Endothelial cell of umbilical vein (primary cell): ENCODE measurements at regions not wholly inside any gene's neighbourhood (a gene's known extent, or its start where the extent isn't known, plus 50 kb on each side); places are given as distances from the start of the nearest gene placed in this dataset.

Experiments used
- BruUV-seq: library from RNA; stranded (reverse); fragments of 400-500 nt; replicated peaks from 2 replicates; lab custom pipeline; 2021; lab: Mats Ljungman, UMichigan
- CTCF ChIA-PET: fragments of 300-600, 350-600 bp; sonication (Branson Sonifier 250); formaldehyde crosslinking; loops from one replicate; lab custom pipeline; 2021; ENCODE audit warnings: antibody characterized with exemption, inconsistent platforms; lab: Charles Lee
- POLR2A ChIA-PET: fragments of 300-600, 350-600 bp; sonication (Branson Sonifier 250); formaldehyde crosslinking; loops from one replicate; lab custom pipeline; 2021; ENCODE audit warnings: antibody characterized with exemption, inconsistent platforms; lab: Charles Lee
- DNase-seq: peaks from one replicate; pipeline ENCODE4 v3.0.0-alpha.2; 2011; ENCODE audit warnings: low read depth, low spot score
- FAIRE-seq: peaks from 2 replicates; lab custom pipeline; 2011; peaks lifted over from hg19 to GRCh38; lab: Jason Lieb, UNC
- H2AFZ ChIP-seq: 2 replicates; pipeline ENCODE4 v1.6.0; 2012; ENCODE audit warnings: low read depth, low read length, control low read depth, inconsistent platforms
- H3K27ac ChIP-seq: 2 replicates; pipeline ENCODE4 v1.5.1; 2011; ENCODE audit warnings: low read depth, mild to moderate bottlenecking, control low read depth, low read length, moderate library complexity; ENCODE audit not compliant: insufficient read depth
- H3K27me3 ChIP-seq, 2 experiments: 2 replicates each; pipeline versions ENCODE4 v1.6.0 to v1.6.1; 2011; ENCODE audit warnings: low read length in 2 of 2, mixed read lengths in 1 of 2; ENCODE audit not compliant: control insufficient read depth in 2 of 2, insufficient read depth in 2 of 2
- H3K36me3 ChIP-seq, 2 experiments: 2 replicates in 1 of 2; 3 replicates in 1 of 2; pipeline ENCODE4 v1.5.1; 2011; ENCODE audit warnings: low read length in 2 of 2, mild to moderate bottlenecking in 1 of 2, moderate library complexity in 1 of 2; ENCODE audit not compliant: control insufficient read depth in 2 of 2, insufficient read depth in 2 of 2; ENCODE audit errors: extremely low read depth in 1 of 2
- H3K4me1 ChIP-seq: 3 replicates; pipeline ENCODE4 v1.5.1; 2011; ENCODE audit warnings: mild to moderate bottlenecking, low read length; ENCODE audit not compliant: control insufficient read depth, insufficient read depth; ENCODE audit errors: extremely low read depth
- H3K4me2 ChIP-seq: 2 replicates; pipeline ENCODE4 v1.6.1; 2011; ENCODE audit warnings: low read length, control low read depth, mixed read lengths; ENCODE audit not compliant: insufficient read depth
- H3K4me3 ChIP-seq, 3 experiments: fragments of 200-600 bp in 1 of 3; sonication (generic), shearing (Covaris generic) in 1 of 3; replicated peaks in 1 of 3; 2 replicates each; pipeline ENCODE4 v1.5.1; 2011 to 2016; ENCODE audit warnings: control low read depth in 3 of 3, low read length in 3 of 3, mild to moderate bottlenecking in 2 of 3, inconsistent platforms in 1 of 3, low read depth in 1 of 3, moderate library complexity in 1 of 3; ENCODE audit not compliant: insufficient read depth in 1 of 3
- H3K79me2 ChIP-seq: 2 replicates; pipeline ENCODE4 v1.6.0; 2012; ENCODE audit warnings: low read length, inconsistent platforms; ENCODE audit not compliant: control insufficient read depth, insufficient read depth
- H3K9ac ChIP-seq: replicated peaks from 2 replicates; pipeline ENCODE3; 2011; ENCODE audit warnings: low read length, control low read depth; ENCODE audit not compliant: insufficient read depth; ENCODE audit errors: extremely low read depth
- H3K9me1 ChIP-seq: replicated peaks from 3 replicates; pipeline ENCODE4 v1.6.0; 2011; ENCODE audit warnings: mild to moderate bottlenecking, low read length; ENCODE audit not compliant: control insufficient read depth, insufficient read depth; ENCODE audit errors: extremely low read depth
- H3K9me3 ChIP-seq: replicated peaks from 2 replicates; pipeline ENCODE4 v1.5.1; 2012; ENCODE audit warnings: low read length, inconsistent platforms; ENCODE audit not compliant: control insufficient read depth, insufficient read depth
- H4K20me1 ChIP-seq: replicated peaks from 2 replicates; pipeline ENCODE3; 2011; ENCODE audit warnings: mild to moderate bottlenecking, low read length; ENCODE audit not compliant: control insufficient read depth, insufficient read depth; ENCODE audit errors: extremely low read depth
- CTCF ChIP-seq, 2 donors: IDR thresholded peaks; 1 replicate in 1 of 2; 2 replicates in 1 of 2; pipeline ENCODE4 v1.5.1; 2011; ENCODE audit warnings: low read length in 2 of 2, mild to moderate bottlenecking in 2 of 2, moderate library complexity in 2 of 2, control low read depth in 1 of 2, inconsistent platforms in 1 of 2, low read depth in 1 of 2; ENCODE audit not compliant: insufficient read depth in 1 of 2; ENCODE audit errors: extremely low read depth in 1 of 2
- EZH2 ChIP-seq: IDR thresholded peaks from 2 replicates; pipeline ENCODE4 v1.6.1; 2012; ENCODE audit warnings: borderline replicate concordance, low read depth, mild to moderate bottlenecking, moderate library complexity, low read length, inconsistent platforms; ENCODE audit not compliant: severe bottlenecking
- FOS ChIP-seq: IDR thresholded peaks from 2 replicates; pipeline ENCODE4 v1.6.1; 2011; ENCODE audit warnings: mild to moderate bottlenecking, low read length, moderate library complexity, borderline replicate concordance; ENCODE audit not compliant: insufficient read depth
- GATA2 ChIP-seq: IDR thresholded peaks from 2 replicates; pipeline ENCODE4 v1.7.0; 2011; ENCODE audit warnings: low read depth, mild to moderate bottlenecking, moderate library complexity, mixed read lengths, low read length; ENCODE audit not compliant: insufficient read length, insufficient read depth
- JUN ChIP-seq: IDR thresholded peaks from 2 replicates; pipeline ENCODE4 v1.6.1; 2011; ENCODE audit warnings: borderline replicate concordance, low read depth; ENCODE audit not compliant: insufficient read length, insufficient read depth
- MAX ChIP-seq: IDR thresholded peaks from 2 replicates; pipeline ENCODE4 v1.6.1; 2011; ENCODE audit not compliant: insufficient read depth, insufficient read length
- MYC ChIP-seq: IDR thresholded peaks from one replicate; pipeline ENCODE4 v1.6.1; 2011; ENCODE audit warnings: mild to moderate bottlenecking, low read depth, low read length
- POLR2A ChIP-seq: IDR thresholded peaks from 2 replicates; pipeline ENCODE4 v1.6.1; 2012; ENCODE audit warnings: low read depth, mild to moderate bottlenecking, control low read depth, low read length
- POLR2AphosphoS5 ChIP-seq: IDR thresholded peaks from 2 replicates; pipeline ENCODE4 v1.6.1; 2012; ENCODE audit warnings: low read depth, mild to moderate bottlenecking, control low read depth, low read length, moderate library complexity; ENCODE audit not compliant: insufficient read depth
- dilution Hi-C: fragments of 300-500 bp; cut with MboI; formaldehyde crosslinking; loops from one replicate; pipeline ENCODE4 v1.15.0; 2019; ENCODE audit warnings: low sequenced_read_pairs; ENCODE audit not compliant: extremely low pct_ligation_motif_present
- intact Hi-C: fragments of 100-400 bp; cut with micrococcal nuclease; formaldehyde crosslinking; loops from one replicate; pipeline ENCODE4 v1.10.0; 2022

GRCh38 chr2:7513834-7514233, 596.6 kb downstream of the RNF144A start:
- Histone ChIP-seq H3K9me1 (no peaks in the 10 kb centered on the region), H3K36me3 (no peaks in the 10 kb centered on the region), H3K79me2 (no peaks in the 10 kb centered on the region), H4K20me1 (no peaks in the 10 kb centered on the region), H3K9ac (no peak overlapping the region), H3K9me3 (peaks cover 9% of the 10 kb centered on the region), H3K4me1 (no peaks in the 10 kb centered on the region), H2AFZ (no peak overlapping the region), H3K4me3 (no peak overlapping the region), H3K4me2 (no peak overlapping the region), H3K27me3 (no peaks in the 10 kb centered on the region), H3K27ac (no peak overlapping the region)
- TF ChIP-seq MAX, result no peak
- TF ChIP-seq GATA2, result no peak
- no peak for TF ChIP-seq MYC
- no peak for TF ChIP-seq JUN
- no peak for TF ChIP-seq EZH2
- TF ChIP-seq POLR2AphosphoS5, result no peak
- no peak for TF ChIP-seq CTCF (IDR thresholded peaks at IDR 0.05; ENCODE audit: extremely low read depth in 1 of 2, insufficient read depth in 1 of 2, low read depth in 1 of 2, low read length in 2 of 2)
- no peak for TF ChIP-seq FOS
- TF ChIP-seq POLR2A, result no peak
- intact Hi-C loops (no loop called here), dilution Hi-C loops (no loop called here)
- POLR2A ChIA-PET, result no interaction called here
- DNase-seq, result no peak
- BruUV-seq, result no TSS peak
- CTCF ChIA-PET, result no interaction called here
- FAIRE-seq, result no peak
